Hypothalamus (tissue), 51 donors: ENCODE measurements at regions not wholly inside any gene's neighbourhood (a gene's known extent, or its start where the extent isn't known, plus 50 kb on each side); places are given as distances from the start of the nearest gene placed in this dataset.
"Not testable (repeated sequence)": the region's sequence is repeated elsewhere in the genome, so short reads cannot be mapped to it uniquely, and the experiment has no call there.

Experiments used
- DNase-seq, 51 donors: peaks; one replicate each; lab custom pipeline; 2025; lab: John Stamatoyannopoulos, UW

DNA sequence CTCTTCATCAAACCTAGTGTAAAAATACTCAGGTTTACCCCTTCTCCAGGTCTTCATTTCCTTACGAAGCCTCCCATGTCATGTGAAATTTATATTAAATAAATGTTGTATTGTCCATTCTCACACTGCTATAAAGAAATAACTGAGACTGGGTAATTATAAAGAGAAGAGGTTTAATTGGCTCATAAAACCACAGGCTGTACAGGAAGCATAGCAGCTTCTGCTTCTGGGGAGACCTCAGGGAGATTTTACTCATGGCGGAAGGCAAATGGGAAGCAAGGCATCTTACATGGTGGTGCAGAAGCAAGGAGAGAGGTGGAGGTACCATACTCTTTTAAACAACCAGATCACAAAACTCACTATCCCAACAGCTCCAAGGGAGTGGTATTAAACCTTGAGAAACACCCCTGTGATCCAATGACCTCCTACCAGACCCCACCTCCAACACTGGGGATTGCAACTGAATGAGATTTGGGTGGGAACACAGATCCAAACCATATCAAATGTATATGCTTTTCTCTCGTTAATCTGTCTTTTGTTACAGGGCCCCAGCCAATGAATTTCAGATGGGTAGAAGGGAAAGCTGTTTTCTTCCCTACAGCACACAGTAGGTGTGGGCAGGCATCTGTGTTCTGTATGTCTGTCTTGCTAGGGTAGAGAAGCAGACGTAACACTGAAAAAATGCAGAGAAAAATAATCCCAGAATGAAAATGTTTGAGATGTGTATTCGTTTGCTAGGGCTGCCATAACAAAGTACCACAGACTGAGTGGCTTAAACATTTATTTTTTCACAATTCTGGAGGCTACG is 88.0 kb upstream of the BTN3A2 start:
- no peak for DNase-seq

- DNase-seq, result no peak
These were observed 86.5 kb upstream of the BTN3A2 start for GRCh38 chr6:26278536-26278935.

GRCh38 chr6:26279371-26279770 is 85.6 kb upstream of the BTN3A2 start:
- DNase-seq, result not testable (repeated sequence)

- no peak for DNase-seq
These were observed 84.6 kb upstream of the BTN3A2 start for GRCh38 chr6:26280407-26280806.

DNA sequence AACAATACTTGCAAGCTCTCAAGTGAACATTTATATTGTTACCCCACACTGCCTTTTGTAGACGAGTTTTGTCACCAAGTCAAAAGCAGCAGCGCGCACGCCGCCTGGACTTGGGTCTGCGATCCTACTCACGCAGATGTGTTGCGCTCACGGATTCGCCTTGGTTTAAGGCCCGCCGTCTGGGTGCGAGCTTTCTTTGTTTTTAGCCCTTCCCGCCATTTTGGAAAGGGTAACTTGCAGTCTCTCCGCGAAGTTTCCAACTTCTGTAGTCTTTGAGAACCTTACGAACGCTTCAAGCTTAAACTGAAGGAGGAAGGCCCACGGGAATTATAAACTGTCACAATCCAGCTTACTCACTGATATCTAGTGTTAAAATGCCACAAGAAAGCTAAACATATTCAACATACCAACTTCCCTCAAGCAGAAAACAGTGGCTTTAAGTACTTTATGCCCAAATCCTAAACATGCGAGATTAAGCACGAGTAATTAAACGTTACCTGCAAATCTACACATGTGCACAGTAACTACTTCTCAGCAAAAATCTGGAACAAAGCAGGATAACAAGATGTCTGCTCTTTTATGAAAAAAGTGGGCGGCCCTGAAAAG is 80.4 kb upstream of the BTN3A2 start:
- peak in 14 of 51 donors; percentile 3 to 77 (median 14) for DNase-seq

DNA sequence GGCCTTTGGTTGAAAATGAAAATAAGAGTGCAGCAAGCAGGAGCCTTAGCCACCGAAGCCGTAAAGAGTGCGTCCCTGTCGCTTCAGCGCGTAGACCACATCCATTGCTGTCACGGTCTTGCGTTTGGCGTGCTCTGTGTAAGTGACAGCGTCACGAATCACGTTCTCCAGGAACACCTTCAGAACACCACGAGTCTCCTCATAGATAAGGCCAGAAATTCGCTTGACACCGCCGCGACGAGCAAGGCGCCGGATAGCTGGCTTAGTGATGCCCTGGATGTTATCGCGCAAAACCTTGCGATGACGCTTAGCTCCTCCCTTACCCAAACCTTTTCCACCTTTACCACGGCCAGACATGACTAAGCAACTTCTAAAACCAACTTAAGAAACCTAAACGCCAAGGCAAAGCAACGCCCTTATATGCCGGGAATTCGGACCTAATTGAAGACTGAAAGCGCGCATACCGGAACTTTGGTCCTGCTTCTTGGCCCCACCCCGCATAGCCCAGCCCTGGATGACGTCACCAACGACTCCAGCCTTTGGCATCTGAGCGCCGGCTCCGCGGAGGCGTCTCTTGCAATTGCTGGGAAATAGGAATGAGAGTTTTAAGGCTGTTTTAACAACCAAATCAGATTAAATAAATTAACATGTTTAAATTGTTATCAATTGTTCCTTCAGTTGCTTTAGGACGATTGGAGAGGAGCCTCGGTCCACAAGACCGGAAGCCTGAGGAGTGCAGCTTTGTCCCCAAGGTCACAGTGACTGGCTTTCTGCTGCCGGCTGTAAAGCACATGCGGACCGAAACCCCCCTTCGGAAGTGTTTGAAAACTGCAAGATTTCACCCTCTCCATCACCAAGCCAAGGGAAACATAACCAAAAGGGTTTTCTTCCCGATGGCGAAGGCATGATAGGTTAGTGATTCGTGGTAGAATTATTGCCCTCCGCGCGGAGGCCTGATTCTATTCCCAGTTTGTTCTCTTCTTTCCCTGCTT is 79.6 kb upstream of the BTN3A2 start:
- DNase-seq, result peak; percentile 39 to 96 (median 85)

- DNase-seq, result peak in 47 of 51 donors; percentile 7 to 80 (median 45)
These were observed 78.7 kb upstream of the BTN3A2 start for GRCh38 chr6:26286168-26286877.

GRCh38 chr6:26288155-26288554 is 76.8 kb upstream of the BTN3A2 start:
- DNase-seq, result no peak

DNA sequence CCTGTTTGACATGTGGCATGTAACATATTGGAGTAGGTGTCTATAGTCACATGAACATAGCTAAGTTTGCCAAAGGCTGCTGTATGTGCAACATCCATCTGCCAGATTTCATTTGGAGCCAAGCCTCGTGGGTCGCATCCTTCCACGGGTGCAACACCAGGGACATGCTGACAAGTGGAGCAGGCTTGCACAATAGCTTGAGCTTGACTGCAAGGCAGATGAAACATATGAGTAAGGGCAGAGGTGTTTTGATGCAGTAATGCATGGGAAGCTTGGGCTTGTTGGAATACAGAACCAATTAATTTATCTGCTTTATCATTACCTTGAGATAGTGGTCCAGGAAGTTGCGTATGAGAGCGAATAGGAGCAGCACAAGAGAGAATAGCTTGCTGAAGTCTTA is 74.1 kb upstream of the BTN3A2 start:
- no peak for DNase-seq

DNA sequence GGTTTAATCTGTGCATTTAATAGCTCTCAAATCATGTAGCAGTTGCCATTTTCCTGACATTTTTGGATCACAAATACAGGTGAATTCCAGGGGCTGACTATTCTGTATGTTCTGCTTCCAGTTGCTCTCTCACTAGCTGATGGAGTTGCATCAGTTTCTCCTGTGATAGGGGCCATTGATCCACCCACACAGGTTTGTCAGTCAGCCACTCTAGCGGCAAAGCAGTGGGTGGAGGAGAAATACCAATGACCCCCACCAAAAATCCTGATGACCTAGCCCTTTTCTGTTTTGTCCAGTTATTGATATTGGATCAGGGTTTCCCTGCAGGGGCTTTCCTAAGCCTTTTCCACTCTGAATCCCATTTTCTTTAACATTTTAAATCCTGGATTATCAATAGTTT is 72.3 kb upstream of the BTN3A2 start:
- DNase-seq, result no peak

- no peak for DNase-seq
These were observed 70.7 kb upstream of the BTN3A2 start for GRCh38 chr6:26294302-26294701.

GRCh38 chr6:26295691-26296555 is 69.1 kb upstream of the BTN3A2 start:
- no peak for DNase-seq

GRCh38 chr6:26296556-26296856 is 68.5 kb upstream of the BTN3A2 start:
- DNase-seq, result no peak

- no peak for DNase-seq
These were observed 67.9 kb upstream of the BTN3A2 start for GRCh38 chr6:26296857-26297648.

GRCh38 chr6:26299286-26300042 is 65.5 kb upstream of the BTN3A2 start:
- DNase-seq, result peak in 1 of 51 donors; percentile 4

DNA sequence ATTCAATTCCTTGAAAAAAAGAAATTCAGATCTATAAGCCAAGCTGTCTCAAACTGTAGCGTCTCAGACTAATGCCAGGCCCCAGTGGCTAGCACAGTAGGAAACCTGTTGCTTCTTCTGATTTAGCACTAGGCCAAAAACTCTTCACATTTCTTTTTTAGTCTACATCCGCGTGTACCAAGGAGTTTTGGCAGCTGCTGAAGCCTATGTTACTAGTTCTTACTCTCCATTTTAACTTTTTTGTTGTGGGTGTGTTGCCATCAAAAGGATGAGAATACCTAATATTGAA is 65.0 kb upstream of the BTN3A2 start:
- DNase-seq, result no peak

- no peak for DNase-seq
These were observed 64.6 kb upstream of the BTN3A2 start for GRCh38 chr6:26300359-26300758.

DNA sequence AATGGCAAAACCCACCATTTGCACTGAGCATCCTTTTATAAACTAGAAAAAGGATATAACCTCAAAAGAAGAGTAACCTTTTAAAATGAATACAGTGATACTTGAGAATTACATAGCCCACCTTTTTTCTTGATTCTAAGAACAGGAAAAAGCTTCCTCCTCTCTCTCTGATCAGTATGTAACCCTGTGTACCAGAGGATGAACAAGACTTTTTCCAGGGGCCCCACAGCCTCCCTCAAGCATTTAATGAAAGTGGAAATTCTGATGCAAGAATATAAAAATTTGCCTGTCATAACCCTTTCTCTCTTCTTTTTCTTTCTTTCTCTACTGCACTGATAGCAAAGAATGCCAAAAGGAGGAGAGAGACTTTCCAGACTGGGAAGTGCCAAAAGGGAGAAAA is 64.2 kb upstream of the BTN3A2 start:
- DNase-seq, result no peak
